Pancreas (tissue), 10 donors: ENCODE measurements at regions not wholly inside any gene's neighbourhood (a gene's known extent, or its start where the extent isn't known, plus 50 kb on each side); places are given as distances from the start of the nearest gene placed in this dataset.

Source experiments
- ATAC-seq, 4 donors: fragments of 200-7000 bp; cut with Tn5 transposase; one replicate each; pipeline versions ENCODE4 v1.8.0 to v1.9.1; 2020; ENCODE audit warnings: mild to moderate bottlenecking in 4 of 4, moderate library complexity in 4 of 4
- DNase-seq, 6 donors: peaks; one replicate each; pipeline ENCODE4 v3.0.0-alpha.2; 2020
- FAIRE-seq: peaks from 2 replicates; lab custom pipeline; 2012; peaks lifted over from hg19 to GRCh38; lab: Jason Lieb, UNC
- H3K27ac ChIP-seq, 4 donors: fragments of 200-600 bp; sonication (generic); 1 replicate in 3 of 4; 2 replicates in 1 of 4; pipeline versions ENCODE4 v1.5.0 to v1.8.0; 2020
- H3K27me3 ChIP-seq, 4 donors: fragments of 200-600 bp; one replicate each; pipeline ENCODE4 v1.8.0; 2021
- H3K36me3 ChIP-seq, 3 donors: fragments of 200-600 bp; sonication (generic) in 1 of 3; one replicate each; pipeline versions ENCODE4 v1.5.0 to v1.8.0; 2020 to 2021
- H3K4me1 ChIP-seq, 3 donors: fragments of 200-600 bp; one replicate each; pipeline ENCODE4 v1.8.0; 2021
- H3K4me3 ChIP-seq, 4 donors: fragments of 200-600 bp; sonication (generic) in 2 of 4; one replicate each; pipeline versions ENCODE4 v1.5.0 to v1.8.0; 2020 to 2021
- H3K9me3 ChIP-seq, 4 donors: fragments of 200-600 bp; one replicate each; pipeline ENCODE4 v1.8.0; 2021
- WGBS, 2 donors: extraction: QIAGEN DNeasy Blood & Tissue Kit; methylation state at CpG; one replicate each; pipeline ENCODE4 v1.1.7; 2013; 5-methylcytosine and 5-hydroxymethylcytosine counted together
- intact Hi-C, 3 donors: fragments of 100-400 bp; cut with DNase I; formaldehyde crosslinking; loops; one replicate each; pipeline versions ENCODE4 v1.11.1 to v1.14.2; 2022
- TF ChIP-seq, protein P1 (sequence below), 4 donors: fragments of 200-600 bp; sonication (generic) in 3 of 4; IDR thresholded peaks; one replicate each; pipeline versions ENCODE4 v1.5.0 to v1.8.0; 2021; ENCODE audit warnings: antibody characterized with exemption in 4 of 4
- donor health status: healthy with polysubstance abuse.
- donor health status: DM: no; HTN: no; CAD: no; lungs with moderate emphysema.
- donor health status: DM: no; HTN: no; CAD: no.
- donor health status: control.
- donor health status: control.
- donor health status: Bipolar disorder and iron deficiency.
- donor health status: DM: yes; HTN: yes; CAD: no.
- donor health status: DM: no; HTN: no; CAD: no.
- donor health status: DM: no; HTN: no; CAD: no.
- donor health status: DM: yes; HTN: yes; CAD: no.

DNA sequence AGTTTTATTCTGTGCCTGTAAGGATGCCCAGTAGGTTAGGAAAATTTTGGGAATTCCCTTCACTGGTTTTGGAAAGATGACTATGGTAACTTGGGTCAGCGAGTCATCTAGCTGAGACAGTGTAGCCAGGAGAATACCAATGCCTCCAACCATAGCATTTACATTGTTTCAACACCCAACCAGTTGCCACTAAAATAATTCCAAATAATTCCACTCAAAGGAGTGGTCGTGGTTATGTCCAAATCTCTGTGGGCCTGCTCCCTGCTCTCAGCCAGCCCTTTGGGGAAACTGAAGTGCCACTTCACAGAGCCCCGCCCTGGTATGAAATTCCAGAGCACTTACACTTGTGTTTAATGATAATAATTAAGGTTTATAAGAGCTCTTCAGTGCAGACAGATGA, 310.5 kb downstream of the PLK2 start:
- WGBS, 2 donors = 86 to 87% methylated on average over 3 of the region's 3 CpGs
- intact Hi-C loops = no loop called here
- no peak for DNase-seq
- Histone ChIP-seq H3K9me3 (no peaks in the 10 kb centered on the region), H3K27ac (no peak overlapping the region), H3K4me3 (no peak overlapping the region), H3K27me3 (no peaks in the 10 kb centered on the region), H3K4me1 (no peaks in the 10 kb centered on the region), H3K36me3 (no peaks in the 10 kb centered on the region)
- ATAC-seq = no peak
- TF ChIP-seq, protein P1, sequence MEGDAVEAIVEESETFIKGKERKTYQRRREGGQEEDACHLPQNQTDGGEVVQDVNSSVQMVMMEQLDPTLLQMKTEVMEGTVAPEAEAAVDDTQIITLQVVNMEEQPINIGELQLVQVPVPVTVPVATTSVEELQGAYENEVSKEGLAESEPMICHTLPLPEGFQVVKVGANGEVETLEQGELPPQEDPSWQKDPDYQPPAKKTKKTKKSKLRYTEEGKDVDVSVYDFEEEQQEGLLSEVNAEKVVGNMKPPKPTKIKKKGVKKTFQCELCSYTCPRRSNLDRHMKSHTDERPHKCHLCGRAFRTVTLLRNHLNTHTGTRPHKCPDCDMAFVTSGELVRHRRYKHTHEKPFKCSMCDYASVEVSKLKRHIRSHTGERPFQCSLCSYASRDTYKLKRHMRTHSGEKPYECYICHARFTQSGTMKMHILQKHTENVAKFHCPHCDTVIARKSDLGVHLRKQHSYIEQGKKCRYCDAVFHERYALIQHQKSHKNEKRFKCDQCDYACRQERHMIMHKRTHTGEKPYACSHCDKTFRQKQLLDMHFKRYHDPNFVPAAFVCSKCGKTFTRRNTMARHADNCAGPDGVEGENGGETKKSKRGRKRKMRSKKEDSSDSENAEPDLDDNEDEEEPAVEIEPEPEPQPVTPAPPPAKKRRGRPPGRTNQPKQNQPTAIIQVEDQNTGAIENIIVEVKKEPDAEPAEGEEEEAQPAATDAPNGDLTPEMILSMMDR (IDR thresholded peaks at IDR 0.05) = no peak
- FAIRE-seq = no peak

DNA sequence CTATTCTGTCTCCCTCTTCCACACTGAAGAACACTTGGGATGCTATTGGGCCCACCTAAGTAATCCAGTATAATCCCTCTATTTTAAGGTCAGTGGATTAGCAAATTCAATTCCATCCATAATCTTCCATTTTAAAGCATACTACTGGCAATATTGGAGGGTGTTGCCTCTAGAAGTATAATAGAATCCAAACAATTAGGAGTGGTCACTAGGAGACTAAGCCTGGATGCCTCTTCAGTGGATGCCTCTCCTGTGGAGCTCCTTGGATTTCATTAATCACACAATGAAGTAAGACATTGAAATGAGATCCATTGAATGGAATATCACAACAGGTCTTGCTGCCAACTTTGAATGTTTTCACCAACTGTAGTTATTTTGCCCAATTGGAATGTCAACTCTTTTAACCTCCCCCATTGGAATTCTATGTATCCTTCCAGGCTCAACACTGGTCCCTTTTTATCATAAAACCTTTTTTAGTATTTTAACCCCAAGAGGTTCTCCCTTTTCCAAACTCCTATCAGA, 311.6 kb downstream of the PLK2 start:
- Histone ChIP-seq H3K4me1 (no peaks in the 10 kb centered on the region), H3K9me3 (no peaks in the 10 kb centered on the region), H3K36me3 (no peaks in the 10 kb centered on the region), H3K27ac (no peak overlapping the region), H3K4me3 (no peak overlapping the region), H3K27me3 (no peaks in the 10 kb centered on the region)
- intact Hi-C loops = no loop called here
- TF ChIP-seq, protein P1 (IDR thresholded peaks at IDR 0.05) = no peak
- ATAC-seq (no peak), DNase-seq (no peak), FAIRE-seq (no peak)

DNA sequence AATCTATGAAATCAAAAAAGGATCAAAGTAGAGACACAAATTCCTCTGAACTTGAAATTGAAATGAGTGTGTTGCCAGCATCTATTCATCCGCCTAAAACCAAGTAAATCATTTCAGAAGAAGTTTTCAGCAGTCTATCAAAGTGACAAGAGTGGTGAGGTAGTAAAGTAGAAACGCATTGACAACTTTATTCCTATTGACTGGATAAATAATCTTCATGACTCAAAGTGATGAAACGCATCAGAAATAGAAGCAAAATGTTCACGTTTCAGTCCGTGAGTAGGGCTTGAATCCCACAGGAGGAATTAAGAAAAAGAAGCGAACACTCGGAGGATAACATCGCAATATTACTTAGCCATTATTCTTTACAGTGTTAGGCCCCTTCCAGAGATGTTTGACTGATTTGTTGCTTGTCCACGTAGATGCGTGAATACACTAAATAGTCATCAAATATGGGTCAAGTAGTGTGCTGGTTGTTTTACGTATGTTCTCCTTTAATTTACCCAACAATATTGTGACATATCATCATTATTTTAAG, 314.4 kb downstream of the PLK2 start:
- TF ChIP-seq, protein P1 (IDR thresholded peaks at IDR 0.05) = no peak
- no peaks in the 10 kb centered on the region for H3K9me3 ChIP-seq
- 87 to 94% methylated on average over 11 of the region's 11 CpGs for WGBS, 2 donors
- intact Hi-C loops = no loop called here
- H3K27ac ChIP-seq = no peak overlapping the region
- no peaks in the 10 kb centered on the region for H3K27me3 ChIP-seq
- no peaks in the 10 kb centered on the region for H3K36me3 ChIP-seq
- no peaks in the 10 kb centered on the region for H3K4me1 ChIP-seq
- FAIRE-seq (no peak), DNase-seq (no peak), ATAC-seq (no peak)
- H3K4me3 ChIP-seq = no peak overlapping the region

DNA sequence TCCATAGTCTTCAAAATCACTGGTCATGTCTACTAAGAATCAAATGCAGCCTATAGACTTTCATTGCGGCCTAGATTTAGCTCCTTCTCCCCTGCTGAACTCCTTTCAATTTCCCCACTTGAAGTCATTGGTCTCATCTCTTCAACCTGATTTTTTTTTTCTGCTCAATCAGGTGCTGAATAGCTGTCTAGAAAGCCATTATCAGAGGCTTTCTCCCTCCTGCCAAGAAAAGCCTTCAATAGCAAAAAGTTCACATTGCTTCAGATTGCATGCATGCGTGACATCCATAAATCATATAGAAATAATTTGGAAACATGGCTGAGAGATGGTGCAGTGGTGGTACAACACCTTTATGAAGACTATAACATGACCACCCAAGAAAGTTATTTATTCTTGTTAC, 316.2 kb downstream of the PLK2 start:
- no peak for FAIRE-seq
- ATAC-seq = no peak
- no peak for DNase-seq
- intact Hi-C loops = no loop called here
- Histone ChIP-seq H3K9me3 (no peaks in the 10 kb centered on the region), H3K4me3 (no peak overlapping the region), H3K27me3 (no peaks in the 10 kb centered on the region), H3K4me1 (no peaks in the 10 kb centered on the region), H3K27ac (no peak overlapping the region), H3K36me3 (no peaks in the 10 kb centered on the region)
- TF ChIP-seq, protein P1 (IDR thresholded peaks at IDR 0.05) = no peak
- WGBS, 2 donors = 87 to 88% methylated on average over 2 of the region's 2 CpGs

DNA sequence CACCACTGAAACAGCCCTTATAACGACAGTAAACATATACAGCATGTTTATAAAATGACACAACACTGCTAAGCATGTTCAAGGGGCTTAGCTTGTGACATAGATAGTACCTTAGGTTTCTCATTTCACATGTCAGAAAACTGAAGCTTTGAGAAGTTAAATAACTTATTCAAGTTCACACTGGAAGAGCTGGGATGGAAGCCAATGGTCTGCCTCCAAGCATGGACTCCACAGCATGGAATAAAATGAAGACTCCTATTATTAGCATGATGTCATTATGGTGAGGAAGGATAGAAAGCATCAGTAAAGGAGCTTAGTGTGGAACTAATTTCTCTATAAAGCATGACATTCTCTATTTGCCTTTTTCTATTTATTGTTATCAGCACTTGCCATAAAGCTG, 316.7 kb downstream of the PLK2 start:
- no peaks in the 10 kb centered on the region for H3K27me3 ChIP-seq
- H3K27ac ChIP-seq = no peak overlapping the region
- H3K9me3 ChIP-seq = no peaks in the 10 kb centered on the region
- intact Hi-C loops = no loop called here
- H3K4me3 ChIP-seq = no peak overlapping the region
- DNase-seq (no peak), FAIRE-seq (no peak), ATAC-seq (no peak)
- H3K36me3 ChIP-seq = no peaks in the 10 kb centered on the region
- WGBS, 2 donors = 21 to 37% methylated on average over 1 of the region's 1 CpG
- TF ChIP-seq, protein P1 (IDR thresholded peaks at IDR 0.05) = no peak
- no peaks in the 10 kb centered on the region for H3K4me1 ChIP-seq
